Activated CD8-positive, alpha-beta T cell treated with anti-CD3 and anti-CD28 coated beads, Interleukin-2, amount 10 ng/mL, durations not matched to agents 7 days and 5 days (primary cell): ENCODE measurements at regions not wholly inside any gene's neighbourhood (a gene's known extent, or its start where the extent isn't known, plus 50 kb on each side); places are given as distances from the start of the nearest gene placed in this dataset.
A peak's percentile ranks its signal among the peaks of the same experiment; 100 is the strongest.

ENCODE experiments used
- ATAC-seq: fragments of 150-1000 bp; cut with Tn5 transposase; one replicate; pipeline ENCODE4 v1.10.0; 2021; ENCODE audit warnings: moderate library complexity
- CTCF ChIA-PET: fragments of 350-600 bp; sonication (Branson Sonifier 250); formaldehyde crosslinking; loops from one replicate; lab custom pipeline; 2021; ENCODE audit warnings: antibody characterized with exemption; lab: Charles Lee
- POLR2A ChIA-PET: fragments of 350-600 bp; sonication (Branson Sonifier 250); formaldehyde crosslinking; loops from one replicate; lab custom pipeline; 2021; ENCODE audit warnings: antibody characterized with exemption; lab: Charles Lee
- DNase-seq: peaks from one replicate; pipeline ENCODE4 v3.0.0-alpha.2; 2020
- H3K27ac Mint-ChIP-seq: one replicate; pipeline ENCODE4 v1.8.0; 2021; ENCODE audit warnings: mild to moderate bottlenecking, mixed read lengths
- H3K27me3 Mint-ChIP-seq: one replicate; pipeline ENCODE4 v1.8.0; 2021; ENCODE audit warnings: low read depth, mixed read lengths
- H3K36me3 Mint-ChIP-seq: one replicate; pipeline ENCODE4 v1.8.0; 2021; ENCODE audit warnings: low read depth, mixed read lengths
- H3K4me1 Mint-ChIP-seq: one replicate; pipeline ENCODE4 v1.8.0; 2021; ENCODE audit warnings: low read depth, mixed read lengths
- H3K4me3 Mint-ChIP-seq: one replicate; pipeline ENCODE4 v1.8.0; 2021; ENCODE audit warnings: mild to moderate bottlenecking, mixed read lengths
- H3K9me3 Mint-ChIP-seq: one replicate; pipeline ENCODE4 v1.8.0; 2022; ENCODE audit warnings: mixed read lengths; ENCODE audit not compliant: insufficient read depth

DNA sequence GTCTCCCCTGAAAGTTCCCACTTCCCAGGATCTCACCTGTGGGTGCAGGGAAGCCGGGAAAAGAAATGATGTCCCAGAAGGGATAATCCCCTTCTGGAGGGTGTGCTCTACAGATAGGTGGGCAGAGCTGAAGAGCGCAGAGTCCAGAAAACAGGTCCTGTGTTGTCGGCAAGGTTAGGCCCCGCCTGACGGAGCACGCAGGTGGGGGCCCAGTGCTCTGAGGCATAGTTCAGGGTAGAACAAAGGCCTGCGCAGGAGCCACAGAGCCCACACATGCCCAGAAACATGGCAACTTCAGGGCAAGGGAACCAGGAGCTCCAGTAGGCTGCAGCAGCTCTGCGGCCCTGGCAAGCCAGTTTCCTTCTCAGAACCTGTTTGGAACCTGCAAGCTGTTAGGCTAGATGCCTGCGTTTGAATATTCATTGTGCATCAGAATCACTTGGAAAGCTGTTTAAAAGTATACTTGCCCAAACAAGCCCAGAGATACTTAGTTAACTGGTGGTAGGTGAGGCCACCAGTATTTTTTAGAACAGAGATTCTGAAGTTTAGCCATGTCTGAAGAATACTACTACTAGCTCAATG, 386.6 kb downstream of the BUD13 start:
- Mint-ChIP-seq H3K9me3 (no peaks in the 10 kb centered on the region), H3K4me1 (no peaks in the 10 kb centered on the region), H3K36me3 (no peaks in the 10 kb centered on the region), H3K4me3 (no peak overlapping the region), H3K27me3 (no peaks in the 10 kb centered on the region), H3K27ac (no peak overlapping the region)
- ChIA-PET CTCF (no interaction called here), POLR2A (no interaction called here)
- ATAC-seq (no peak), DNase-seq (no peak)

DNA sequence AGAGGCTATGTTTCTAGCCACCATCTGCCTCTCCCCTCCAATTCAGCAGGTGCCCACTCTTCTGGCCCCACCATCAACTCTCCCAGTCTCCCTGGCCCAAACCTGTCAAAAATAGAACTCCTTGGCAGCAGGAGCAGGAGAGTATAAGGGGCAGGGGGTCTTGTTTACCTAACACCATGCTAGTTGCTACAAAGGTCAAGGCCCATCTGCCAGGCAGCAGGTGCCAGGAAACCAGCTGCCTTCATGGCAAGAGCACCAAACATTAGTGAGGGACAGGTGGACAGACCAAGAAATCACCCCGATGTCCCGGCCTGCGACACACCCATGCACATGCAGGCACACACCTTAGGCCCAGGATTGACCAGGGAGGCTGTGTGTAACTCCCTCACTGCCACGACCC, 387.9 kb downstream of the BUD13 start:
- DNase-seq (no peak), ATAC-seq (no peak)
- H3K4me1 Mint-ChIP-seq: no peaks in the 10 kb centered on the region
- H3K27ac Mint-ChIP-seq: no peak overlapping the region
- H3K27me3 Mint-ChIP-seq: no peaks in the 10 kb centered on the region
- CTCF ChIA-PET: no interaction called here
- H3K4me3 Mint-ChIP-seq: no peak overlapping the region
- no peaks in the 10 kb centered on the region for H3K9me3 Mint-ChIP-seq
- POLR2A ChIA-PET: no interaction called here
- no peaks in the 10 kb centered on the region for H3K36me3 Mint-ChIP-seq

DNA sequence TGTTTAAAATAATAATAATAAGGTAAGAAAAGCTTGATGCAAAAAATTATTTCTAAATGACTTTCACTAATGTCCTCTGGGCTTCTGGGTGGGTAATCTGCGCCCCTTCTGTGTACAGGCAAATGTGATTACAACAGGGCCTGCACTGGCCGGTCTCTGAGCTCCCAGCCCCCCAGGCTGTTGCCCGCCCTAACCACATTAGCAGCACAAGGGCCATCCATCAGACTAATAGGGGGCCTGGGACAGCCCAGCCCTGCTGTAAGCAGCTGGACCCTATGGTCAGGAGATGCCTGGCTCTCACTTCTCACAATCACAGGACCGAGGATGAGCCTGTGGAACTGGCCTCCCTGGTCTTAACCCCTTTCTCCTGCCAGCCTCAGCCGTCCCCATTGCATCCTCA, 388.4 kb downstream of the BUD13 start:
- H3K36me3 Mint-ChIP-seq: no peaks in the 10 kb centered on the region
- no peak for DNase-seq
- no peaks in the 10 kb centered on the region for H3K27me3 Mint-ChIP-seq
- ATAC-seq: no peak
- H3K27ac Mint-ChIP-seq: no peak overlapping the region
- no peaks in the 10 kb centered on the region for H3K9me3 Mint-ChIP-seq
- POLR2A ChIA-PET: no interaction called here
- no peak overlapping the region for H3K4me3 Mint-ChIP-seq
- H3K4me1 Mint-ChIP-seq: no peaks in the 10 kb centered on the region
- CTCF ChIA-PET: no interaction called here

DNA sequence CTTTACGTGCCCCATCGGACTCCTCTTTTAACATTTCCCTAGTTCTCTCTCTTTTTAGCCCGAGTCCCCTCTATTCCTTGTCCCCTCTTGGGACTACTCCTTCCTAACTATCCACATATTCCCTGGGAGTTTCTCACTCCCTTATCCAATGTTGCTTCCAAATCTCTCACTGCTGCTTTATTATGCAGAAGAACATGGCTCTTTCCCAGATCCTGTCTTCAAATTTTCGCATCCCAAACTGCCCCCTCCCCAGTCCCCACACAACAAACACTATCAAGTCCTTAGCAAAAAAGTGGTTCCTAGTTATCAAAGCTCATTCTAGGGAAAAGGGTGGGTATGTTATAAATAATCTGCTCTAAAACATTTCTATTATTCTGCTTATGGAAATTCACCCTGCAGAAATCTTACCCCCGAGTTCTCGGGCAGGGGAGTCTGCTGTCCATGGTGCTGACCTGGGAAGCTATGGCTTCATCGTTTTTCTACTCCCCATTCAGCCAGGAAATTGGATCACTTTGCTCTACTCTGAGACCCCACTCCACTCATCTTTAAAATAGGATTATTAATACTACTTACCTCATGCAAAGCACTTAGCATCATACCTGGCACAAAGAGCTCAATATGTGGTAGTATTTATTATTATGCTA, 393.5 kb downstream of the BUD13 start:
- H3K27ac Mint-ChIP-seq: no peak overlapping the region
- peak; percentile 37 for DNase-seq
- no peak overlapping the region for H3K4me3 Mint-ChIP-seq
- no peaks in the 10 kb centered on the region for H3K36me3 Mint-ChIP-seq
- H3K9me3 Mint-ChIP-seq: no peaks in the 10 kb centered on the region
- H3K27me3 Mint-ChIP-seq: no peaks in the 10 kb centered on the region
- CTCF ChIA-PET: no interaction called here
- no peak for ATAC-seq
- POLR2A ChIA-PET: no interaction called here
- no peaks in the 10 kb centered on the region for H3K4me1 Mint-ChIP-seq

DNA sequence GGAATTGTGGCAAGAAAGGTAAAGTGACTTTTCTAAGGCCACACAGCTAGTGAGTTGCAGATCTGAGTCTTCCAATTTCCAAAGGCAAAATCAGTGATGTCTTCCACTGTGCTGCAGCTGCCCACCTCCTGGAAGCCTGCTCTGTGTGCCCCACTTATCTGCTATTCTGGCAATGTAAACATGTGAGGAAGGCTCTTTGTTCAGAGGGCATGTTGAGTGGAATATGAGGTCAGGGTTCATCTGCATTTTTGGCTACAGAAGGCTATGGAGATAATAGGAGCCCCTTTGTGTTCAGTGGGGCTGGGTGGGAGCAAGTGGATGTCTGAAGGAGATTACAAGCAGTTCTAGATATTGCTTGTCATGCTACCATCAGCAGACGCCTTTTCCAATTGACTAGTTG, 396.2 kb downstream of the BUD13 start:
- no peak for DNase-seq
- no peak overlapping the region for H3K4me3 Mint-ChIP-seq
- no peak overlapping the region for H3K27ac Mint-ChIP-seq
- ATAC-seq: no peak
- CTCF ChIA-PET: no interaction called here
- H3K4me1 Mint-ChIP-seq: no peaks in the 10 kb centered on the region
- POLR2A ChIA-PET: no interaction called here
- H3K9me3 Mint-ChIP-seq: no peaks in the 10 kb centered on the region
- no peaks in the 10 kb centered on the region for H3K36me3 Mint-ChIP-seq
- H3K27me3 Mint-ChIP-seq: no peaks in the 10 kb centered on the region

DNA sequence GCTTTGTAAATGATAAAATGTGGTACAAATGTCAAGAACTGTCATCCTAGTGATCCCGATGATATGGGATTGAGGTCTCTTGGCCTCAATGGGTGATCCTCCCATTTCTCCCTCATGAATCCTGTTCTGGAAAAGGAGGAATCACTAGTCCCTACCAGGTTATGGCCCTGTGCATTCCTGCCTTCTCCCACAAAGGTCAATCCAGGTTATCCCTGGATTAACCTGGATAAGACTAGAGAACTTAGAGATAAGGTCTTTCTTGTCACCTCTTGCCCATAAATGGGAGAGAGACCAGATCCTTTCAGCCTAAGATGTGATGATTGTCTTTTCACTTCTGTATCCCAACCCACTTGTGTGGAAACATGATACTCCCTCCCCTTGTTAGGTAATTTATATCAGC, 396.7 kb downstream of the BUD13 start:
- H3K4me3 Mint-ChIP-seq: no peak overlapping the region
- CTCF ChIA-PET: no interaction called here
- H3K36me3 Mint-ChIP-seq: no peaks in the 10 kb centered on the region
- POLR2A ChIA-PET: no interaction called here
- no peak overlapping the region for H3K27ac Mint-ChIP-seq
- DNase-seq (no peak), ATAC-seq (no peak)
- H3K27me3 Mint-ChIP-seq: no peaks in the 10 kb centered on the region
- H3K4me1 Mint-ChIP-seq: no peaks in the 10 kb centered on the region
- no peaks in the 10 kb centered on the region for H3K9me3 Mint-ChIP-seq

DNA sequence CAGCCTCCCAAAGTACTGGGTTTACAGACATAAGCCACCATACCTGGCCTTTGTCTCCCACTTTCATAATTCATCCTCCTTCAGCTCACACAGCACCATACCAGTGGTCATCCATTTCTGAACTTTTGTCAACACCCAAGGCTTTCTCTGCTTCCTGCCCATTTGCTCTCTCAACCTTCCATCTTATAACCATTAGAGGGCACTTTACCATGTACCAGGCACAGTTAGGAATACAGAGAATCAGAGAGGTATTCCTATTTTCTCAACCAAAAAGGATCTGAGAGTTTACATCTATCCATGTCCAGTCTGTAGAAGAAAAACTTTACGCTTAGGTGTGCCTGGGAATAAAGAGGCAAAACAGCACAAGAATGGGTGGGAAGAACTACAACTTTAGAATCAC, 397.6 kb downstream of the BUD13 start:
- no peak for ATAC-seq
- DNase-seq: no peak
- Mint-ChIP-seq H3K27ac (no peak overlapping the region), H3K36me3 (no peaks in the 10 kb centered on the region), H3K4me1 (no peaks in the 10 kb centered on the region), H3K27me3 (no peaks in the 10 kb centered on the region), H3K4me3 (no peak overlapping the region), H3K9me3 (no peaks in the 10 kb centered on the region)
- ChIA-PET CTCF (no interaction called here), POLR2A (no interaction called here)

DNA sequence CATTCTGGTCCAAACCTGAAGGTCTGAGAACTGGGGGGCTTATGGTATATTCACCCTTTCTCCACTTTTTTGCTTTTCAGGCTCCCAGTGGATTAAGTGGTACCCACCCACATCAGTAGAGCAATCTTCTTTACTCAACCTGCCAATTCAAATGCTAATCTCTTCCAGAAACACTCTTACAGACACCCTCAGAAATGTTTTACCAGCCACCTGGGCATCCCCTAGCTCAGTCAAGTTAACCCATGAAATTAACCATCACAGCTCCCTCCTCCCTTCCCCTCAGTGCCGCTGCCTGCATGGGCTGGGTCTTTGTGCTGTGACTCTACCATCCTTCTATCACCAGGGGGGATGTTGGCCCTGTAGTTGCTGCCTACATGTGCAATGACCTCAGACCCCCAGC, 398.7 kb downstream of the BUD13 start:
- Mint-ChIP-seq H3K36me3 (no peaks in the 10 kb centered on the region), H3K4me3 (no peak overlapping the region), H3K4me1 (no peaks in the 10 kb centered on the region), H3K27ac (no peak overlapping the region), H3K27me3 (no peaks in the 10 kb centered on the region), H3K9me3 (no peaks in the 10 kb centered on the region)
- ATAC-seq: no peak
- no peak for DNase-seq
- POLR2A ChIA-PET: no interaction called here
- CTCF ChIA-PET: no interaction called here

DNA sequence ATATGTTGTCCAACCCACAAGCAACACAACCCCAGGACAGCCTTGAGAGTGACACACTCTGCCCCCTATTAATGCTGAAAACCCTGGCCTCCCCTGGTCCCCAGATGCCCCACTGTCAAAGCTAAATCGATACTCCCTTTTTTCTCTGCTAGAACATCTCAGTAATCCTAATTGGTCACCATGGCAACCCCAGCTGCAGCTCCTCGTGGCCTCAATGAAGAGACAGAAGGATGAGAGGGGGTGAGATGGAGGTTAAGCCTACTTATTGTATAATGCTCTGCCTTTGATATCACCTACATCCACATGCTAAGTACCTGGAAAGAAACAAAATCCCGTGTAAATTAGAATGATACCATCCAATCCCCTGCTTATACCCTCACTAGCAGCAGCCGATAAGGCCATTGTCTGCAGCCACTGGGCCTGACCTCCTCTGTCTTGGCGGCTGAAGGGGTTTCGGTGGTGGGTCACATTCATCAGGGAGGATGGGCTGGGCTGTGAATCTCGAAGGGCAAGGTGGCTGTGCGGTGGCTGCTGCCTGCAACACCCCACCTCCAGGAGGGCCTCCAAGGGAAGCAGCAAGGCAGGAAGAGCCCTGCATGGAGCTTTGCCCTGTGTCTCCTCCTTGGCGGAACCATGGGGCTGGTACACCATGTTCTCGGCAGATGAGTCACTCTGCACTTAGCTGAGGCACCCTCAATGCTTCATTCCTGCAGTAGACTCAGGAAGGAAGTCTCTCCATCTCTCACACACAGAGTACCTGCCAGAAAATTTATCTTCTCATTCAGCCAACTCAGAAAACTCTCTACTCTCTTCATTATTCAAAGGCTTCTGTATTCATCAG, 399.5 kb downstream of the BUD13 start:
- CTCF ChIA-PET: no interaction called here
- POLR2A ChIA-PET: no interaction called here
- H3K4me1 Mint-ChIP-seq: no peaks in the 10 kb centered on the region
- no peak overlapping the region for H3K27ac Mint-ChIP-seq
- no peaks in the 10 kb centered on the region for H3K9me3 Mint-ChIP-seq
- H3K27me3 Mint-ChIP-seq: no peaks in the 10 kb centered on the region
- DNase-seq: no peak
- no peaks in the 10 kb centered on the region for H3K36me3 Mint-ChIP-seq
- ATAC-seq: no peak
- no peak overlapping the region for H3K4me3 Mint-ChIP-seq

DNA sequence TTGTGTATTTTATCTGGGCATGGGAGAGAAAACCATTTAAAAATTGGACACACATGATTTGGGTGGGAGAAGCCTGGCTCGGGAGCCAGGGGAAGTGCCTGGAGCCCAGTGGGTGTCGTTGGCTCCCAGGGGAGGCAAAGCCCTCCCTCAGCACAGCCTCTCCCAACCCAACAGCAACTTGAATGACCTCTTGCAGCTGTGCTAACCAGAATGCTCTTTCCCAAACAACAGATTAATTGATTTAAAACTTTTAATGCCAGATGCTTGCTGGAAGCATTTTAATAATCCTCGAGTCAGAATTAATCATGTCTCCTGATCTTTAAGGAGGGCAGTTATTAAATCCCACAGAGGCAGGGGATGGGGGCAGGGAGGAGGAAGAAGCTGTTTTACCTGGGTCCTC, 401.6 kb downstream of the BUD13 start:
- no peaks in the 10 kb centered on the region for H3K4me1 Mint-ChIP-seq
- ATAC-seq (no peak), DNase-seq (no peak)
- H3K9me3 Mint-ChIP-seq: no peaks in the 10 kb centered on the region
- CTCF ChIA-PET: no interaction called here
- no peaks in the 10 kb centered on the region for H3K36me3 Mint-ChIP-seq
- no peaks in the 10 kb centered on the region for H3K27me3 Mint-ChIP-seq
- no peak overlapping the region for H3K4me3 Mint-ChIP-seq
- H3K27ac Mint-ChIP-seq: no peak overlapping the region
- POLR2A ChIA-PET: no interaction called here

DNA sequence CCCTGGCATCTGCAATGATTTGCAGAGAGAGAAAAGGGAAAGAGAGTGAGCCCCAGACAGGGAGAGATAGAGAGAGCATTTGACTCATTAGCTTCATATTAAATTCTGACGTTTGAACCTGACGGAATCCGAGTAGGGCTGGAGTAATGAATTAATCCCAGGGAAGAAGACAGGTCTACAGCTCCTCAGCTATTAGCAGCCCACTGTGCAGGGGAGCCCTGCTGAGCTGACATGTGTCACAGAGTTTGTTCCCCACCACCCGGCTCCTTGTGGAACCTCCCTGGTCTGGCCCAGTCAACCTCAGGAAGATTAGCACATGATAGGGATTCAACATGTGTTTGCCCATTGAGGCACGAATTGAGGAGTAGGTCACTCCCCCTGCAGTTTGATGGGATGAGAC, 404.0 kb downstream of the BUD13 start:
- POLR2A ChIA-PET: no interaction called here
- Mint-ChIP-seq H3K27me3 (no peaks in the 10 kb centered on the region), H3K4me1 (no peaks in the 10 kb centered on the region), H3K27ac (no peak overlapping the region), H3K4me3 (no peak overlapping the region), H3K36me3 (no peaks in the 10 kb centered on the region), H3K9me3 (no peaks in the 10 kb centered on the region)
- no peak for ATAC-seq
- no peak for DNase-seq
- CTCF ChIA-PET: no interaction called here

DNA sequence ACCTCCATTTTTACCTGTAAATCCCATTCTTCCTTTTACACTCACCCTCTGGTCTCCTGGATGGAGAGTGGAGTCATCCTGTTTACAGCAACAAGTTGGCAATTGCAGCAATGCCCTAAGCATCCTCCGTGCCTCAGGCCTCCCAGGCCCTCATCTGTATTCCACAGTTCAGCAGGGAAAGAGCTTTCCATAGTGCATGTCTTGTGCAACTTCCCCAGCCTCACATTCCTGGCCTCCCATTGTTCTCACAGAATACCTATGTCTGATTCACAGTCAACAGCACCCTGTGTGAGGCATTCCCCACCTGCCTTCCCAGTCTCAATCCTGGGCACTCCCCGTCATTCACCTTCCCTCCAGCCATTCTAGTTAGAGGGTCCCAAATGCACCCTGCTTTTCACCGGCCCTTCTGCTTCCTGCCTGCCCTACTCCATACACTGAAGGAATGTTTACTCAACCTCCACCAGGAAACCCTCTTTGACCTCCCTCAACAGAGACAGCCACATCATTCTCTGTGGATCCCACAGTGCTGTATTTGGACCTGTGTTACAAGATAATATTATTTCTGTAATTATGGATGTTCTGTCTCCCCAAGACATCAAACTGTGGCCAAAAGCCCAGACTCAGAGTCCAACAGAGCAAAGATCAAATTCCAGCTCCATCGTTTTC, 405.7 kb downstream of the BUD13 start:
- Mint-ChIP-seq H3K36me3 (no peaks in the 10 kb centered on the region), H3K27me3 (no peaks in the 10 kb centered on the region), H3K27ac (no peak overlapping the region), H3K4me3 (no peak overlapping the region), H3K4me1 (no peaks in the 10 kb centered on the region), H3K9me3 (no peaks in the 10 kb centered on the region)
- ATAC-seq (no peak), DNase-seq (no peak)
- POLR2A ChIA-PET: no interaction called here
- CTCF ChIA-PET: no interaction called here
